MCF 10A (cell line): ENCODE measurements at regions not wholly inside any gene's neighbourhood (a gene's known extent, or its start where the extent isn't known, plus 50 kb on each side); places are given as distances from the start of the nearest gene placed in this dataset.

Experiments
- BruUV-seq: library from RNA; stranded (reverse); fragments of 400-500 nt; replicated peaks from 2 replicates; lab custom pipeline; 2021; lab: Mats Ljungman, UMichigan
- CTCF ChIA-PET: fragments of 300-600 bp; sonication (Branson Sonifier 250); formaldehyde crosslinking; extraction: SDS; loops from one replicate; lab custom pipeline; 2021; ENCODE audit warnings: antibody characterized with exemption, inconsistent platforms; lab: Yijun Ruan, JAX
- POLR2A ChIA-PET: fragments of 300-600, 350-650 bp; sonication (Branson Sonifier 250); formaldehyde crosslinking; extraction: SDS; loops from one replicate; lab custom pipeline; 2020; ENCODE audit warnings: antibody characterized with exemption, inconsistent platforms; lab: Yijun Ruan, JAX
- DNase-seq: peaks from one replicate; pipeline ENCODE4 v3.0.0-alpha.2; 2018; ENCODE audit not compliant: unreplicated experiment
- H3K27ac Mint-ChIP-seq: one replicate; pipeline ENCODE4 v1.8.0; 2022; ENCODE audit warnings: mild to moderate bottlenecking, low read depth, mixed read lengths; ENCODE audit not compliant: unreplicated experiment
- H3K27me3 Mint-ChIP-seq: one replicate; pipeline ENCODE4 v1.8.0; 2022; ENCODE audit warnings: mixed read lengths; ENCODE audit not compliant: insufficient read depth, unreplicated experiment
- H3K36me3 Mint-ChIP-seq: one replicate; pipeline ENCODE4 v1.8.0; 2022; ENCODE audit warnings: mild to moderate bottlenecking, moderate library complexity, mixed read lengths; ENCODE audit not compliant: insufficient read depth, unreplicated experiment
- H3K4me1 Mint-ChIP-seq: one replicate; pipeline ENCODE4 v1.8.0; 2022; ENCODE audit warnings: mixed read lengths; ENCODE audit not compliant: insufficient read depth, unreplicated experiment
- H3K4me3 Mint-ChIP-seq: one replicate; pipeline ENCODE4 v1.8.0; 2022; ENCODE audit warnings: mild to moderate bottlenecking, moderate library complexity, mixed read lengths; ENCODE audit not compliant: unreplicated experiment
- H3K9me3 Mint-ChIP-seq: one replicate; pipeline ENCODE4 v1.8.0; 2022; ENCODE audit warnings: mixed read lengths; ENCODE audit not compliant: unreplicated experiment
- CTCF ChIP-seq: fragments of 200-600 bp; IDR thresholded peaks from one replicate; pipeline ENCODE4 v1.8.0; 2022; ENCODE audit warnings: antibody characterized with exemption, mild to moderate bottlenecking; ENCODE audit not compliant: unreplicated experiment
- intact Hi-C: fragments of 100-400 bp; cut with micrococcal nuclease; formaldehyde crosslinking; loops from 2 replicates; pipeline ENCODE4 v1.14.1; 2022

- intact Hi-C loops, result no loop called here
- DNase-seq, result no peak
- TF ChIP-seq CTCF, result no peak
- Mint-ChIP-seq H3K4me1 (no peaks in the 10 kb centered on the region), H3K4me3 (no peak overlapping the region), H3K27ac (no peak overlapping the region), H3K36me3 (no peaks in the 10 kb centered on the region), H3K9me3 (peaks cover 8% of the 10 kb centered on the region), H3K27me3 (peaks cover 8% of the 10 kb centered on the region)
- BruUV-seq, result no TSS peak
- ChIA-PET CTCF (interaction anchor here (1.3 kb wide), 1 partner anchor 61 kb away, joined by 4 read pairs; no protein-coding TSS in a partner anchor), POLR2A (no interaction called here)
Observed at GRCh38 chr2:16548036-16548435, 117.6 kb downstream of the CYRIA start.

GRCh38 chr2:16546128-16546754 is 119.4 kb downstream of the CYRIA start:
- BruUV-seq, result no TSS peak
- peak; percentile 84 for DNase-seq
- peaks cover 3% of the 10 kb centered on the region for H3K27me3 Mint-ChIP-seq
- H3K4me3 Mint-ChIP-seq, result no peak overlapping the region
- intact Hi-C loops, result no loop called here
- no peaks in the 10 kb centered on the region for H3K4me1 Mint-ChIP-seq
- TF ChIP-seq CTCF, result no peak
- H3K27ac Mint-ChIP-seq, result no peak overlapping the region
- ChIA-PET POLR2A (interaction anchor here (0.6 kb wide), 1 partner anchor 63 kb away, joined by 3 read pairs; no protein-coding TSS in a partner anchor), CTCF (interaction anchor here (0.8 to 1.0 kb wide), 2 partner anchors 38 to 210 kb away, joined by 4 to 6 read pairs; no protein-coding TSS in a partner anchor)
- no peaks in the 10 kb centered on the region for H3K36me3 Mint-ChIP-seq
- H3K9me3 Mint-ChIP-seq, result peaks cover 8% of the 10 kb centered on the region

GRCh38 chr2:16538707-16539106 is 126.9 kb downstream of the CYRIA start:
- ChIA-PET CTCF (no interaction called here), POLR2A (no interaction called here)
- DNase-seq, result no peak

GRCh38 chr2:16537347-16537746 is 128.3 kb downstream of the CYRIA start:
- peak; percentile 47 for DNase-seq
- intact Hi-C loops, result no loop called here
- Mint-ChIP-seq H3K4me1 (peaks cover 8% of the 10 kb centered on the region), H3K9me3 (peaks cover 7% of the 10 kb centered on the region), H3K27me3 (peaks cover 1% of the 10 kb centered on the region), H3K27ac (no peak overlapping the region), H3K4me3 (no peak overlapping the region), H3K36me3 (no peaks in the 10 kb centered on the region)
- BruUV-seq, result no TSS peak
- TF ChIP-seq CTCF, result no peak
- CTCF ChIA-PET, result no interaction called here
- POLR2A ChIA-PET, result no interaction called here

More at GRCh38 chr2:16538707-16539106, 126.9 kb downstream of the CYRIA start:
- Mint-ChIP-seq H3K4me1 (peaks cover 8% of the 10 kb centered on the region), H3K27ac (no peak overlapping the region), H3K27me3 (no peaks in the 10 kb centered on the region), H3K36me3 (no peaks in the 10 kb centered on the region), H3K4me3 (no peak overlapping the region), H3K9me3 (peaks cover 7% of the 10 kb centered on the region)
- no TSS peak for BruUV-seq
- no peak for TF ChIP-seq CTCF
- intact Hi-C loops, result no loop called here
